ENCODE measurements at regions not wholly inside any gene's neighbourhood (a gene's known extent, or its start where the extent isn't known, plus 50 kb on each side); places are given as distances from the start of the nearest gene placed in this dataset.

DNA sequence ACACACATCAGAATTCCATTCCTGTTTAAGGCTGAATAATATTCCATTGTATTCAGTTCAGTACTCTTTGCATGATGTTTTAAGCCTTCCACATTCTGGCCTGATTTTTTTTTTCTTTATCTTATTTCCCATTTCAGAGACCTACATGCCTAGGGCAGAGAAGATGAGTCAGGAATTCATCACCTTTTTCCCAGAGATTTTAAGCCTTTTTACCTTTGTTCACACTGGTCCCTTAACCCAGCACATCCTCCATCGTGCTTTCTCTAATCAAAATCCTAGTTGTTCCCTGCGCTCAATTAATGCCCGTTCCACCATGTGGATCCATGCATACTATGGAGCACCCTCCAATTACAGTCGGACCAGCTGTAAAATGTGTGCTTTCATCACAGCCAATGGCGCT is 245.1 kb downstream of the DHX15 start:
- POLR2A ChIA-PET: no interaction called here
- no peak for DNase-seq (ENCODE audit: extremely low spot score)
- TF ChIP-seq, protein P1, sequence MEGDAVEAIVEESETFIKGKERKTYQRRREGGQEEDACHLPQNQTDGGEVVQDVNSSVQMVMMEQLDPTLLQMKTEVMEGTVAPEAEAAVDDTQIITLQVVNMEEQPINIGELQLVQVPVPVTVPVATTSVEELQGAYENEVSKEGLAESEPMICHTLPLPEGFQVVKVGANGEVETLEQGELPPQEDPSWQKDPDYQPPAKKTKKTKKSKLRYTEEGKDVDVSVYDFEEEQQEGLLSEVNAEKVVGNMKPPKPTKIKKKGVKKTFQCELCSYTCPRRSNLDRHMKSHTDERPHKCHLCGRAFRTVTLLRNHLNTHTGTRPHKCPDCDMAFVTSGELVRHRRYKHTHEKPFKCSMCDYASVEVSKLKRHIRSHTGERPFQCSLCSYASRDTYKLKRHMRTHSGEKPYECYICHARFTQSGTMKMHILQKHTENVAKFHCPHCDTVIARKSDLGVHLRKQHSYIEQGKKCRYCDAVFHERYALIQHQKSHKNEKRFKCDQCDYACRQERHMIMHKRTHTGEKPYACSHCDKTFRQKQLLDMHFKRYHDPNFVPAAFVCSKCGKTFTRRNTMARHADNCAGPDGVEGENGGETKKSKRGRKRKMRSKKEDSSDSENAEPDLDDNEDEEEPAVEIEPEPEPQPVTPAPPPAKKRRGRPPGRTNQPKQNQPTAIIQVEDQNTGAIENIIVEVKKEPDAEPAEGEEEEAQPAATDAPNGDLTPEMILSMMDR (IDR thresholded peaks at IDR 0.05; ENCODE audit: control extremely low read depth, extremely low read depth, low read depth, missing control alignments): no peak
- CTCF ChIA-PET: no interaction called here

DNA sequence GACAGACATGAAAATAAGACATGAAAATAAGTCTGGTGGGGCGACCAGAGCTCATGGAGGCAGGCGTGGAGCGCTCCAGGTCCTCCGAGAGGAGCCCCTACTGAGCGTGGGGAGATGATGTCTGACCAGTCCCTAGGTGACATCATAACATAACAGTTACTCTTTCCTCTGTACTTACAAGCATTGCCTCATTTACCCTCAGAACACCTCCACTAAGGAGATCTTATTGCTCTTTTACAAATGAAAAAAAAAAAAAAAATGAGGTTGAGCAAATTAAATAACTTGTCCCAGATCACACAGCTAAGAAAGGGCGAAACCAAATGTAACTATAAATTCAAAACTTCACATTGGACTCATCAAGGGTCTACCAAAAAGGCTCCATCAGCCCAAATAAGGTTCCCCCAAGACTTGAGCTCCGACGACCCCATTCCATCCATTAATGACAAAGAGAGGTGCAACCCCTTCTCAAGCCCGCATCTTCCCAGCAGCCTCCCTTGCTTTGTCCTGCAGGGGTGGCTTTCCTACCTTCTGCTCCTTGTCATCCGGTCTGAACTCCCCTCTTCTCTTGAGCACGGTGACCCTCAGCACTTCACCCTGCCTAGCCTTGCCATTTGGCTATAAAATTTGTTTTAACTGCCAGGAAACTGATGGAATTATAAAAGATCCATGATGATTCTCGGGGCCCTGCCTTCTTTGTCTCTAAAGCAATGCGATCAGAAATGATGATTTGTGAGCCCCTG is 246.7 kb downstream of the DHX15 start:
- ChIA-PET CTCF (interaction anchor here (1.1 kb wide), 1 partner anchor 15 kb away, joined by 3 read pairs; no protein-coding TSS in a partner anchor), POLR2A (no interaction called here)
- TF ChIP-seq, protein P1 (IDR thresholded peaks at IDR 0.05; ENCODE audit: control extremely low read depth, extremely low read depth, low read depth, missing control alignments): no peak
- DNase-seq (ENCODE audit: extremely low spot score): no peak

DNA sequence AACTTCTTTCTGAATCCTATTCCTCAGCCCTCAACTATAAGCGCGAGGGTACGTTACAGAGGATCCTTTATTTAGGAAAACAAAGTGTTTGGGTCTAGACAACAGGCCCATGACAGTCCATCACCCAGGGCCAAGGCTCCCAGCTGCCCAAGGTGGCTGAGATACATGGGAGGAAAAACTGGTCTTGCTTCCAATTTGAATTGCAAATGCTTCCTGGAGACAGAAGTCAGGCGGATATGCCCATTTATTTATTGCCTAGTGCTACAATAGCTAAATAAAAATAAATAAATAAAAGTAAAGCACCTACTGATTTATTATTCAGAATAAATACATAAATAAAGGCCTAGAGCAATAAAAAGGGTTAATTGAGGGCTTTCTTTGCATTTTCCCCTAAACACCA is 248.7 kb downstream of the DHX15 start:
- DNase-seq (ENCODE audit: extremely low spot score): no peak
- TF ChIP-seq, protein P1 (IDR thresholded peaks at IDR 0.05; ENCODE audit: control extremely low read depth, extremely low read depth, low read depth, missing control alignments): no peak
- ChIA-PET POLR2A (no interaction called here), CTCF (no interaction called here)

DNA sequence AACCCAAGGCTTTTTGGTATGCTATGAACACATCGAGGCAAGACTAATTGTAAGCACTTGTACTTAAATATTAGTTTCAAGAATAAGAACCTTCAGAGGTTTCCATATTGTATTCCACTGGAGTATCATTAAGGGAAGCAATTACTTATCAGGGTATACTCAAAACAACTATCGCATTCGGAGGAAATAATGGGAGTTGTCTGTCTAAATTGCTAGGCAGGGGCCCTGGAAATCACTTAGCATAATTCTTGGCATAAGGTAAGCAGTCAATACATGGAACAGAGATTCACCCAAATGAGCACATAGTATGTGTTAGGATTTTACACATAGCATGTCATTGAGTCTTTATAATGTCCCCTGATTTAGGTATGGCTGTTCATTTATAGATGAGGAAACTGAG is 249.4 kb downstream of the DHX15 start:
- ChIA-PET CTCF (interaction anchor here (1.4 kb wide), 1 partner anchor 13 kb away, joined by 4 read pairs; no protein-coding TSS in a partner anchor), POLR2A (no interaction called here)
- TF ChIP-seq, protein P1 (IDR thresholded peaks at IDR 0.05; ENCODE audit: control extremely low read depth, extremely low read depth, low read depth, missing control alignments): no peak
- no peak for DNase-seq (ENCODE audit: extremely low spot score)

DNA sequence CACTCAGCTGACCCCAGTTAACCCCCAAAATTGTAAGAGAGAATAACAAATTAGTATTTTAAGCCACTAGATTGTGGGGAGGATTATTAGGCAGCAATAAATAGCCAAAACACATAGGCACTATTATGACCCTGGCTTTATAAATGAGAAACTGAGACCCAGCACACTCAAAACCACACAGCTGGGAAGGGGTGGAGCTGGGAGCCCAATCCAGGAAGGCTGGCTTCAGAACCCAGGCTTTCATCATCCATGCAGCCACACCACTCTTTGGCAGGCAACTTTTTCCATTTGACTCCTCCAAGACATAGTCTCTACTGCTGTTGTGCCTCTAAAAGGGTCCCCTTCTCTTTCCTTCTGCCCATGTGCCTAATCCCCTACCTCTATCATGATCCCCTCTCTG is 253.8 kb downstream of the DHX15 start:
- TF ChIP-seq, protein P1 (IDR thresholded peaks at IDR 0.05; ENCODE audit: control extremely low read depth, extremely low read depth, low read depth, missing control alignments): no peak
- ChIA-PET POLR2A (no interaction called here), CTCF (no interaction called here)
- DNase-seq (ENCODE audit: extremely low spot score): no peak

DNA sequence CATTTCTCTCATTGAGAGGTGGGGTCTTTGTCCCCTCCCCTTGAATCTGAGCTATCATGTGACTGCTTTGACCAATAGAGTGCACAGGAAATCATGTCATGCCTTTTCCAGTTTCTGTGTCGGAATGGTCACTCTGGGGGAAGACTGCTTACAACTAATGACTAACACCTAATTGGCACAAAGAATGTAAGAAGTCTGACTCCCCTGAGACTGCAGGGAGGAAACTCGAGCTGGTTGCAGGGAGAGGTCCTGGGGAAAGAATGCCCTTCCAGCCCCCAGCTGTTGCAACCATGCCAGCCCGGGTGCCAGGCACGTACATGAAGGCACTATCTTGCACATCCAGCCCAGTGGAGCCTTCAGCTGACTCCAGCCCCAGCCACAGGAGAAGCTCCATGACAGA is 254.2 kb downstream of the DHX15 start:
- POLR2A ChIA-PET: no interaction called here
- TF ChIP-seq, protein P1 (IDR thresholded peaks at IDR 0.05; ENCODE audit: control extremely low read depth, extremely low read depth, low read depth, missing control alignments): no peak
- no peak for DNase-seq (ENCODE audit: extremely low spot score)
- CTCF ChIA-PET: no interaction called here
